ELR (cell line): ENCODE measurements at regions not wholly inside any gene's neighbourhood (a gene's known extent, or its start where the extent isn't known, plus 50 kb on each side); places are given as distances from the start of the nearest gene placed in this dataset.
"Not testable (repeated sequence)": the region's sequence is repeated elsewhere in the genome, so short reads cannot be mapped to it uniquely, and the experiment has no call there.

Source experiments
- DNase-seq: peaks from one replicate; pipeline ENCODE4 v3.0.0-alpha.2; 2015; ENCODE audit warnings: low read depth

- DNase-seq: no peak
Measured at GRCh38 chr2:231869704-231870103, 56.5 kb downstream of the NPPC start.

GRCh38 chr2:231869016-231869415, 57.2 kb downstream of the NPPC start:
- not testable (repeated sequence) for DNase-seq

DNA sequence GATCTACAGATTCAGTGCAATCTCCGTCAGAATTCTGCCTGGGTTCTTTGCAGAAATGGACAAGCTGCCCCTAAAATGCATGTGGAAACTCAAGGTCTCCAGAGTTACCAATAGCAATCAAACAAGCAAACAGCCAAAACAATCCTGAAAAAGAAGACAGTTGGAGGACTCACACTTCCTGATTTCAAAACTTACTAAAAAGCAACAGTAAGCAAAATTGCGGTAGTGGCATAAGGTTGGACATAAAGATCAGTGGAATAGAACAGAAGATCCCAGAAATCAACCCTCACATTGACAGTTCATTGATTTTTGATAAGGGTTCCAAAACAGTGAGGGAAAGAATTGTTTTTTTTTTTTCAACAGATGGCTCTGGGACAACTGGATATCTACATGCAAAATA, 59.7 kb downstream of the NPPC start:
- DNase-seq: no peak

DNA sequence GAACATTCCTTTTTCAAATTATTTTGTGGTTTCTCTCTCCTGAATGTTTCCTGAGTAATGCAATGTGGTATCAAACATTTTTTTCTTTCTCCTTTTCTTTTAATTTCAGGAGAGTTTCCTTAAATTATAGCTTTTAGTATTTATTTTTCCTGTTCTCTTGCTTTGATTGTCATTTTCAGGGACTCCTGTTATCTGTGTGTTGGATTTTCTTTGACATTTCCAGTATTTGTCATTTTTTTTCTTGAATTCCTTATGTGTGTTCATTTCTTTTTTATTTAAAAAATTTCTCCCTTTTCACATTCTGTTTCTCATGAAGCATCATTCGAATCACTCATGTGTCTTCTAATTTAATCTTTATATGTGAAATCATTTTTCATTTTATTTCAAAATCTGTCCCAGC, 61.0 kb downstream of the NPPC start:
- DNase-seq: no peak

GRCh38 chr2:231862071-231862470, 64.1 kb downstream of the NPPC start:
- no peak for DNase-seq

GRCh38 chr2:231861288-231861931, 64.8 kb downstream of the NPPC start:
- DNase-seq: peak; percentile 21
